AG04449 (cell line): ENCODE measurements at regions not wholly inside any gene's neighbourhood (a gene's known extent, or its start where the extent isn't known, plus 50 kb on each side); places are given as distances from the start of the nearest gene placed in this dataset.
"Not testable (repeated sequence)": the region's sequence is repeated elsewhere in the genome, so short reads cannot be mapped to it uniquely, and the experiment has no call there.

Experiments
- CTCF ChIA-PET: fragments of 350-600 bp; formaldehyde crosslinking; extraction: SDS; loops from one replicate; lab custom pipeline; 2021; ENCODE audit warnings: antibody characterized with exemption; lab: Yijun Ruan, JAX
- POLR2A ChIA-PET: fragments of 400-600, 350-600 bp; formaldehyde crosslinking; extraction: SDS; loops from one replicate; lab custom pipeline; 2020; ENCODE audit warnings: antibody characterized with exemption, inconsistent platforms; lab: Yijun Ruan, JAX
- DNase-seq: peaks from one replicate; pipeline ENCODE4 v3.0.0-alpha.2; 2010; ENCODE audit warnings: low read depth, low spot score
- H3K4me3 ChIP-seq: 2 replicates; pipeline ENCODE4 v1.5.1; 2011; ENCODE audit warnings: low read depth, mild to moderate bottlenecking, control low read depth, low read length
- TF ChIP-seq, protein P1 (sequence below): IDR thresholded peaks from one replicate; pipeline ENCODE4 v1.5.1; 2011; ENCODE audit warnings: mild to moderate bottlenecking, moderate library complexity, low read length, control low read depth, inconsistent platforms; ENCODE audit not compliant: insufficient read depth; ENCODE audit errors: missing control alignments

DNA sequence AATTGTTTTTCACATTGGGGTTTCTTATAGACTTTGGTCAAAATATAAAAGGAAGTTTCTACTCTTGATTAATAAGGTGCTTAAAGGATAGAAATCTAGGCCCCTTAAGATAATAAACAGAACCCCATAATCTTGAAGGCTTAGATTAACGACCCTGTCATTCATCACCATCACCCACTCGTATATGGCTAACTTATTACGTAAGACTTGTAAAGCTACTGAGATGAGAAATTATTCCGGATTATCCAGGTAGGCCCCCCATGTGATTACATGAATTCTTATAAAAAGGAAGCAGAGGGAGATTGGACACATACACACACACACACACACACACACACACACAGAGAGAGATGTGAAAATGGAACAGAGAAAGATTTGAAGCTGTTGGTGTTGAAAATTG, 1489.2 kb upstream of the TENM4 start:
- ChIA-PET CTCF (no interaction called here), POLR2A (no interaction called here)
- DNase-seq, result no peak
- TF ChIP-seq, protein P1, sequence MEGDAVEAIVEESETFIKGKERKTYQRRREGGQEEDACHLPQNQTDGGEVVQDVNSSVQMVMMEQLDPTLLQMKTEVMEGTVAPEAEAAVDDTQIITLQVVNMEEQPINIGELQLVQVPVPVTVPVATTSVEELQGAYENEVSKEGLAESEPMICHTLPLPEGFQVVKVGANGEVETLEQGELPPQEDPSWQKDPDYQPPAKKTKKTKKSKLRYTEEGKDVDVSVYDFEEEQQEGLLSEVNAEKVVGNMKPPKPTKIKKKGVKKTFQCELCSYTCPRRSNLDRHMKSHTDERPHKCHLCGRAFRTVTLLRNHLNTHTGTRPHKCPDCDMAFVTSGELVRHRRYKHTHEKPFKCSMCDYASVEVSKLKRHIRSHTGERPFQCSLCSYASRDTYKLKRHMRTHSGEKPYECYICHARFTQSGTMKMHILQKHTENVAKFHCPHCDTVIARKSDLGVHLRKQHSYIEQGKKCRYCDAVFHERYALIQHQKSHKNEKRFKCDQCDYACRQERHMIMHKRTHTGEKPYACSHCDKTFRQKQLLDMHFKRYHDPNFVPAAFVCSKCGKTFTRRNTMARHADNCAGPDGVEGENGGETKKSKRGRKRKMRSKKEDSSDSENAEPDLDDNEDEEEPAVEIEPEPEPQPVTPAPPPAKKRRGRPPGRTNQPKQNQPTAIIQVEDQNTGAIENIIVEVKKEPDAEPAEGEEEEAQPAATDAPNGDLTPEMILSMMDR, result no peak
- no peak overlapping the region for H3K4me3 ChIP-seq

DNA sequence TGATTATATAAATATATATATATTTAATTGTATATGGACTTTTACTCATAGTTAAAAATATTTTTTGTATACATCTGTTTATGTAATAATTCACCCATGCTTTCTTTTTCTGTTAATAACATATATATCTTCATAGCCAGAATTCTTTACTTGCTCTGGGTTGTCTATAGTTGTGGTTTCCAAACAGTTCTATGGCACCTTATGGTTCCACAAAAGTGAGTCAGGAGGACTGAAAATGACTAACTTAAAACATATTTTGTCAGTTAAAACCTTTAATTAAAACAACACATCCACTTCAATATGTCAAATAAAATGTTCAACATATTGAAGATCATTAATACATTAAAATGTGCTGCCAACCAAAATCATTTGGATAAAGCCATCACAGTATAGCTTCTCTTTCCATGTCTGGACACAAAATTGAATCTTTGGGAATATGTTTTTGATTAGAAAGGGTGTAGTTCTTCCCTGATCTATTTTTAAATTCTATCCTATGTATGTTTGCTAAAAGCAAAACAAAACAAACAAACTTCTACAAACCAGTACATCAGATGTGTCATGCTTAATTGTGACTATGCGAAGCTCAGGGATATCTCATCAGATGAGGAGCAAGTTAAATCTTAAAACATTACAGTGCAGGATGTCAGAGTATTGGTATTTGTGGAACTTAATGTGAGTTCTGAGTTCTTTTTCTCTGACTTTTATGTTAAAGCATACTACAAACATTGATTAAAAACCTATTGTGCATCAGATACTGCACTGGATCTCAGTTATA, 1488.4 kb upstream of the TENM4 start:
- no peak for DNase-seq
- CTCF ChIA-PET, result no interaction called here
- TF ChIP-seq, protein P1, result no peak
- POLR2A ChIA-PET, result no interaction called here
- H3K4me3 ChIP-seq, result no peak overlapping the region

DNA sequence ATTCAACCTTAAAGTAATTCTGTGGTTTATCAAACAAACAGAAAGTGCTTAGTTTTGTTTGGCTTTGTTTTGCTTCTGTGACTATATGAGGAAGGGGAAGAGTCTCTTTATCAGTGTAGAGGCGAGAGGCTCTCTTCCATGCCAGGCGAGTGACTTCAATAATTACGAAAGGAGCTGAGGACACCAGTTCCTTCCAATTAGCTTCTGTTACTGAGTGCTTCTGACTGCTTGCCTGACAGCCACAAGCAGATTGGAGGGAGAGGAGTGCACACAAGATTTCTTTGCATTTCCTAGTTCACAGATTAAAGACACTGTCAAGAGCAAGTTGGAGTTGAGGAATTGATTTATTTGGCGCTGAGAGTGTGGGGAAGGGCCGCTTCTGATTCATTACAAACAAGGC, 1484.5 kb upstream of the TENM4 start:
- CTCF ChIA-PET, result no interaction called here
- TF ChIP-seq, protein P1, result no peak
- no peak overlapping the region for H3K4me3 ChIP-seq
- POLR2A ChIA-PET, result no interaction called here
- DNase-seq, result no peak

DNA sequence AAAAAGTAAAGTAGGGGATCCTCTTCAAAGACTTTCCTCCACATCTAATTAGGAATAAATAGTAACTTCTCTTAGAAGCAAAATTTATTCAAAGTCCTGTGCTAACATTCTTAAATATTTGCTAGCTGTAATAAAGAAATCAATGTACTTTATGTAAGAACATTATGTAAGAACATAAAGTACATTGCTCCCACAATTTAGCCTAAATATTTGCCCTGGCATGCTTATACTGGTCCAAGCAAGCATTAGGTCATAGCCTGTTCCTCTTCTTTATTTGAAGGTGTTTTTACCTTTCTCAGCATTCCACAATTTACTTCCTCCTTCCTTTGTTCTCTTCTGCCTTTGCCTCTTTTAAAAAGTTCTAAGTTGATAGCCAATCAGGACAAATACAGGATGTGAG, 1480.5 kb upstream of the TENM4 start:
- H3K4me3 ChIP-seq, POLR2A ChIA-PET, CTCF ChIA-PET, DNase-seq: not testable (repeated sequence)

DNA sequence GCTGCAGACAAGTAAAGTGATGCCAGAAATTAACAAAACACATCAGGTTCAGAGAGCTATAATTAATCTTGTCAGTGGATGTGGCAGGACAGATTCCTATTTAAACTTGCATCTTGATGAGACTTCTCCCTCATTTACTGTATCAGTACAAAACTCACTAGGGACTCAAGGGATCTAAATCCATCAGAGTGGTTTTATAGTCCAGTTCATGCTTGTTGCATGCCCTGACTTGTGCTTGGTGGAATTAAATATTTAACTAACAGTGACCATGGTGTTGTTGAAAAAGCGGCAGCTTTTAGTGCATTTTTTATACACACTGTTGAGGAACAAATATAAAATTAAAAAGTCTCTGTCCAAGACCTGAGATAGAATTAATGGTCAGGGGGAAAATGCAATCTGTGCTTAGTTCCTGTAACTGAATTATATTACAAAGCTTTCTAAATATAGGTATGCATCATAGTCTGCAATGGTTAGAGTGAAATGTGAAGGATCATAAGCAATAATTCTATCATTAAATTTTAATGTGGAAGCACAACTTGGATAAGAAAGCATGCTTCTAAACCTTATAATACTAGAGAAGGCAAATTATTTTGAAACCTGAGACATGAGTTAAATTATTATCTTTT, 1475.5 kb upstream of the TENM4 start:
- DNase-seq, result no peak
- TF ChIP-seq, protein P1, result no peak
- no peak overlapping the region for H3K4me3 ChIP-seq
- ChIA-PET CTCF (no interaction called here), POLR2A (no interaction called here)

DNA sequence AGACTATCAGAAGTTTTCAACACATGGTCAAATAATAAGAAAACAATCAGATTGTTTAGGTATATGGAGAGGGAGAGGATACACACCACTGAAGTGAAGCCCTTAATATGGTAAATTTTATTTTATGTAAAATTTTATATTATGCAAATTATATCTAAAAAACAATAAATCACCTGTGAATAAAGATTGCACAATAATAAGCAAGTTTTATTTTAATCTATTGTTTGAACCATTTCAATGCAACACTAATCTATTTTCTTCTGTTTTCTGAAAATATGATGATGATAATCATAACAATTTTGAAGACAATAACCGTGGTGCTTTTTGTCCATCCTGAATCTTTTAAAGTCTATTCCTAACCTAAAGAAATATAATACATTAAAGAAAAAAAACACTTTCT, 1473.5 kb upstream of the TENM4 start:
- ChIA-PET CTCF (no interaction called here), POLR2A (no interaction called here)
- no peak for DNase-seq
- H3K4me3 ChIP-seq, result no peak overlapping the region
- TF ChIP-seq, protein P1, result no peak
